K562 (cell line): ENCODE measurements at regions not wholly inside any gene's neighbourhood (a gene's known extent, or its start where the extent isn't known, plus 50 kb on each side); places are given as distances from the start of the nearest gene placed in this dataset.

Experiments
- AFF1 ChIP-seq, 2 experiments: fragments of 450-650 bp; IDR thresholded peaks; 2 replicates each; pipeline ENCODE4 v1.6.1; 2018; ENCODE audit warnings: mild to moderate bottlenecking in 2 of 2, low read depth in 1 of 2; ENCODE audit not compliant: partially characterized antibody in 2 of 2
- BRD9 ChIP-seq: fragments of 450-650 bp; IDR thresholded peaks from 2 replicates; pipeline ENCODE4 v1.6.1; 2018; ENCODE audit warnings: low read depth; ENCODE audit not compliant: partially characterized antibody
- ELK3 ChIP-seq: fragments of 450-650 bp; formaldehyde crosslinking; IDR thresholded peaks from 2 replicates; pipeline ENCODE4 v1.4.0; 2020; ENCODE audit warnings: mild to moderate bottlenecking
- HDAC1 ChIP-seq, 2 experiments: fragments of 450-650 bp; IDR thresholded peaks; 2 replicates each; pipeline ENCODE4 v1.6.1; 2016 to 2017; ENCODE audit warnings: inconsistent platforms in 1 of 2, mild to moderate bottlenecking in 1 of 2, moderate library complexity in 1 of 2
- HSF4 ChIP-seq: fragments of 250-450 bp; sonication (Bioruptor Pico); IDR thresholded peaks from 2 replicates; pipeline ENCODE4 v2.1.2; 2022; ENCODE audit warnings: mild to moderate bottlenecking, moderate library complexity, borderline replicate concordance
- MNT ChIP-seq, 2 experiments: fragments of 450-650 bp; conservative IDR thresholded peaks; 2 replicates each; pipeline ENCODE4 v1.6.1; 2017; ENCODE audit warnings: mild to moderate bottlenecking in 2 of 2, moderate library complexity in 2 of 2
- NCOA2 ChIP-seq, 2 experiments: fragments of 450-650 bp; IDR thresholded peaks; 2 replicates each; pipeline ENCODE4 v1.6.1; 2018; ENCODE audit warnings: mild to moderate bottlenecking in 2 of 2, moderate library complexity in 1 of 2; ENCODE audit not compliant: partially characterized antibody in 2 of 2
- SRSF9 ChIP-seq: fragments of 200-400 bp; formaldehyde crosslinking; IDR thresholded peaks from 2 replicates; pipeline ENCODE4 v1.6.1; 2017; ENCODE audit warnings: low read depth, low read length, borderline replicate concordance
- STAT5A ChIP-seq: IDR thresholded peaks from 2 replicates; pipeline ENCODE4 v1.6.1; 2012; ENCODE audit warnings: low read length, inconsistent platforms, borderline replicate concordance
- ZBTB12 ChIP-seq: fragments of 250-450 bp; sonication (Bioruptor Pico); IDR thresholded peaks from 2 replicates; pipeline ENCODE4 v1.4.0; 2020
- ZNF253 ChIP-seq: fragments of 250-450 bp; sonication (Bioruptor Pico); conservative IDR thresholded peaks from 2 replicates; pipeline ENCODE4 v1.6.1; 2021; ENCODE audit warnings: mild to moderate bottlenecking
- ZNF280A ChIP-seq: fragments of 450-650 bp; IDR thresholded peaks from 2 replicates; pipeline ENCODE4 v1.6.1; 2018; ENCODE audit warnings: mild to moderate bottlenecking, low read depth; ENCODE audit not compliant: partially characterized antibody
- ZZZ3 ChIP-seq: fragments of 450-650 bp; IDR thresholded peaks from 2 replicates; pipeline ENCODE4 v1.6.1; 2016; ENCODE audit warnings: antibody characterized with exemption, mild to moderate bottlenecking, moderate library complexity

GRCh38 chr16:86925067-86925791 lies 346.9 kb downstream of the FOXL1 start (continued):
- no peak for TF ChIP-seq AFF1 (IDR thresholded peaks at IDR 0.05; ENCODE audit: low read depth in 1 of 2, partially characterized antibody in 2 of 2)
- no peak for TF ChIP-seq ZNF280A
- TF ChIP-seq BRD9 = no peak
- TF ChIP-seq ZBTB12 = no peak
- TF ChIP-seq SRSF9 = no peak
- peak in 1 of 2 experiments; percentile 72; a peak in 1 of 4 replicates for TF ChIP-seq HDAC1 (IDR thresholded peaks at IDR 0.05)
- no peak for TF ChIP-seq STAT5A
- no peak for TF ChIP-seq MNT (conservative IDR thresholded peaks at IDR 0.05)
- TF ChIP-seq HSF4 (CRISPR knock-in tag) = no peak
- TF ChIP-seq ZNF253 (CRISPR knock-in tag) = no peak
- TF ChIP-seq ELK3 (CRISPR knock-in tag) = no peak
- TF ChIP-seq ZZZ3 = no peak
- TF ChIP-seq NCOA2 (IDR thresholded peaks at IDR 0.05; ENCODE audit: partially characterized antibody in 2 of 2) = no peak
